Urothelium cell line (cell line): ENCODE measurements at regions not wholly inside any gene's neighbourhood (a gene's known extent, or its start where the extent isn't known, plus 50 kb on each side); places are given as distances from the start of the nearest gene placed in this dataset.

Experiments used
- DNase-seq: peaks from one replicate; pipeline ENCODE4 v3.0.0; 2011; ENCODE audit warnings: low spot score, mixed read lengths
- FAIRE-seq: peaks from 2 replicates; lab custom pipeline; 2011; peaks lifted over from hg19 to GRCh38; lab: Jason Lieb, UNC

GRCh38 chr5:42900734-42901133 lies 89.0 kb upstream of the SELENOP start:
- FAIRE-seq (no peak), DNase-seq (no peak)

GRCh38 chr5:42898760-42899159 lies 87.1 kb upstream of the SELENOP start:
- FAIRE-seq: no peak

GRCh38 chr5:42896523-42896922 lies 84.8 kb upstream of the SELENOP start:
- no peak for DNase-seq
- peak; percentile 9 for FAIRE-seq

More at GRCh38 chr5:42898760-42899159, 87.1 kb upstream of the SELENOP start:
- DNase-seq: no peak

- DNase-seq: peak; percentile 36
- FAIRE-seq: peak; percentile 17
Observed at GRCh38 chr5:42894057-42894456, 82.4 kb upstream of the SELENOP start.

- FAIRE-seq (peak; percentile 23), DNase-seq (peak; percentile 78)
Observed at GRCh38 chr5:42889311-42889933, 77.7 kb upstream of the SELENOP start.

GRCh38 chr5:42888771-42889170 lies 77.1 kb upstream of the SELENOP start:
- FAIRE-seq (no peak), DNase-seq (no peak)

GRCh38 chr5:42887575-42887974 lies 75.9 kb upstream of the SELENOP start:
- DNase-seq (no peak), FAIRE-seq (no peak)

- DNase-seq: peak; percentile 35
- FAIRE-seq: no peak
Observed at GRCh38 chr5:42887097-42887496, 75.4 kb upstream of the SELENOP start.

- FAIRE-seq (no peak), DNase-seq (no peak)
Observed at GRCh38 chr5:42886635-42887034, 74.9 kb upstream of the SELENOP start.

- FAIRE-seq (no peak), DNase-seq (no peak)
Observed at GRCh38 chr5:42884326-42884725, 72.6 kb upstream of the SELENOP start.

GRCh38 chr5:42881416-42882117 lies 69.9 kb upstream of the SELENOP start:
- FAIRE-seq (no peak), DNase-seq (no peak)

- DNase-seq (no peak), FAIRE-seq (no peak)
Observed at GRCh38 chr5:42880496-42881150, 68.9 kb upstream of the SELENOP start.

- DNase-seq (no peak), FAIRE-seq (no peak)
Observed at GRCh38 chr5:42879291-42879690, 67.6 kb upstream of the SELENOP start.

- FAIRE-seq (no peak), DNase-seq (no peak)
Observed at GRCh38 chr5:42878550-42878949, 66.9 kb upstream of the SELENOP start.

- no peak for FAIRE-seq
- DNase-seq: no peak
Observed at GRCh38 chr5:42878041-42878440, 66.3 kb upstream of the SELENOP start.

GRCh38 chr5:42877431-42877830 lies 65.7 kb upstream of the SELENOP start:
- no peak for FAIRE-seq
- no peak for DNase-seq

GRCh38 chr5:42876375-42876844 lies 64.7 kb upstream of the SELENOP start:
- FAIRE-seq (no peak), DNase-seq (no peak)

GRCh38 chr5:42875785-42876374 lies 64.2 kb upstream of the SELENOP start:
- FAIRE-seq: no peak
- no peak for DNase-seq

- FAIRE-seq (no peak), DNase-seq (no peak)
Observed at GRCh38 chr5:42875211-42875610, 63.5 kb upstream of the SELENOP start.

GRCh38 chr5:42874621-42875198 lies 63.0 kb upstream of the SELENOP start:
- no peak for FAIRE-seq
- no peak for DNase-seq

GRCh38 chr5:42872865-42873264 lies 61.2 kb upstream of the SELENOP start:
- FAIRE-seq: no peak
- DNase-seq: no peak
